K562 (cell line): ENCODE measurements at regions not wholly inside any gene's neighbourhood (a gene's known extent, or its start where the extent isn't known, plus 50 kb on each side); places are given as distances from the start of the nearest gene placed in this dataset.

Experiments
- ATAC-seq: fragments of 200-7000 bp; cut with Tn5 transposase; 3 replicates; pipeline ENCODE4 v1.9.1; 2020; ENCODE audit warnings: moderate library complexity
- BruUV-seq: library from RNA; stranded (reverse); fragments of 400-500 nt; replicated peaks from 2 replicates; lab custom pipeline; 2021; lab: Mats Ljungman, UMichigan
- CTCF ChIA-PET: fragments of 300-600 bp; formaldehyde crosslinking; extraction: SDS; loops from one replicate; lab custom pipeline; 2021; ENCODE audit warnings: low intra/inter-chr PET ratio; lab: Yijun Ruan, JAX
- POLR2A ChIA-PET: fragments of 300-600, 350-650 bp; sonication (Branson Sonifier 250); formaldehyde crosslinking; extraction: SDS; loops from one replicate; lab custom pipeline; 2021; ENCODE audit warnings: antibody characterized with exemption, inconsistent platforms; lab: Yijun Ruan, JAX
- DNase-seq, 4 experiments: peaks; one replicate each; pipeline versions ENCODE4 v3.0.0 to v3.0.0-alpha.2; 2011 to 2018; ENCODE audit warnings: low spot score in 3 of 4, mixed read lengths in 3 of 4; ENCODE audit errors: extremely low read depth in 1 of 4
- FAIRE-seq: peaks from 2 replicates; lab custom pipeline; 2011; peaks lifted over from hg19 to GRCh38; lab: Jason Lieb, UNC
- H2AFZ ChIP-seq: 2 replicates; pipeline ENCODE4 v1.6.0; 2011; ENCODE audit warnings: low read depth, low read length, control low read depth, inconsistent platforms
- H3K27ac ChIP-seq: fragments of 200-600 bp; 3 replicates; pipeline ENCODE4 v1.8.0; 2011; ENCODE audit warnings: low read depth, mild to moderate bottlenecking, control low read depth, inconsistent platforms, low read length, moderate library complexity, mixed read lengths; ENCODE audit errors: extremely low read depth
- H3K27me3 ChIP-seq, 2 experiments: fragments of 300-600 bp in 1 of 2; 2 replicates in 1 of 2; 3 replicates in 1 of 2; pipeline versions ENCODE4 v1.6.0 to v1.8.0; 2011; ENCODE audit warnings: inconsistent platforms in 2 of 2, low read length in 2 of 2, mild to moderate bottlenecking in 1 of 2, mixed read lengths in 1 of 2, moderate library complexity in 1 of 2; ENCODE audit not compliant: control insufficient read depth in 2 of 2, insufficient read depth in 2 of 2
- H3K36me3 ChIP-seq: fragments of 300-600 bp; 3 replicates; pipeline ENCODE4 v1.8.0; 2011; ENCODE audit warnings: mild to moderate bottlenecking, low read length, inconsistent platforms; ENCODE audit not compliant: control insufficient read depth, insufficient read depth
- H3K4me1 ChIP-seq, 2 experiments: fragments of 200-600 bp in 1 of 2; replicated peaks in 1 of 2; 2 replicates in 1 of 2; 3 replicates in 1 of 2; pipeline versions ENCODE4 v1.5.1 to v1.8.0; 2011; ENCODE audit warnings: inconsistent platforms in 2 of 2, low read length in 2 of 2, mild to moderate bottlenecking in 1 of 2, mixed read lengths in 1 of 2, moderate library complexity in 1 of 2; ENCODE audit not compliant: control insufficient read depth in 2 of 2, insufficient read depth in 2 of 2
- H3K4me2 ChIP-seq: 2 replicates; pipeline ENCODE4 v1.6.1; 2011; ENCODE audit warnings: low read length, control low read depth, inconsistent platforms, mixed read lengths; ENCODE audit not compliant: insufficient read depth
- H3K4me3 ChIP-seq: fragments of 200-600 bp; sonication (generic), shearing (Covaris generic); 2 replicates; pipeline ENCODE4 v1.5.1; 2016; ENCODE audit warnings: control low read depth, inconsistent platforms
- H3K79me2 ChIP-seq: fragments of 200-600 bp; 3 replicates; pipeline ENCODE4 v1.8.0; 2011; ENCODE audit warnings: low read length, inconsistent platforms; ENCODE audit not compliant: control insufficient read depth, insufficient read depth
- H3K9ac ChIP-seq, 2 experiments: 2 replicates each; pipeline versions ENCODE4 v1.6.0 to v1.6.1; 2011; ENCODE audit warnings: low read depth in 2 of 2, low read length in 2 of 2, control low read depth in 1 of 2, inconsistent platforms in 1 of 2, mild to moderate bottlenecking in 1 of 2, mixed read lengths in 1 of 2; ENCODE audit not compliant: insufficient read depth in 1 of 2
- H3K9me1 ChIP-seq: one replicate; pipeline ENCODE4 v1.6.0; 2011; ENCODE audit warnings: inconsistent platforms, mild to moderate bottlenecking, low read length, moderate library complexity; ENCODE audit not compliant: control insufficient read depth, insufficient read depth
- H3K9me3 ChIP-seq: replicated peaks from 2 replicates; pipeline ENCODE4 v1.5.1; 2011; ENCODE audit warnings: low read depth, low read length, inconsistent platforms; ENCODE audit not compliant: control insufficient read depth, insufficient read depth
- H4K20me1 ChIP-seq: replicated peaks from 2 replicates; pipeline ENCODE4 v1.6.1; 2011; ENCODE audit warnings: low read length, inconsistent platforms, mixed read lengths; ENCODE audit not compliant: control insufficient read depth, insufficient read depth
- BHLHE40 ChIP-seq: IDR thresholded peaks from 2 replicates; pipeline ENCODE4 v1.6.1; 2011; ENCODE audit warnings: low read length, improper control_type of control experiment
- NEUROD1 ChIP-seq: fragments of 150-350 bp; IDR thresholded peaks from 2 replicates; pipeline ENCODE4 v1.6.1; 2014; ENCODE audit warnings: borderline replicate concordance, low read length, low read depth; ENCODE audit not compliant: partially characterized antibody
- POLR2AphosphoS2 ChIP-seq: IDR thresholded peaks from 2 replicates; pipeline ENCODE4 v1.6.1; 2012; ENCODE audit warnings: low read length, improper control_type of control experiment
- RAD51 ChIP-seq: fragments of 450-650 bp; IDR thresholded peaks from 2 replicates; pipeline ENCODE4 v1.7.1; 2016; ENCODE audit warnings: low read depth, mild to moderate bottlenecking, borderline replicate concordance
- TRIM28 ChIP-seq: fragments of 450-650 bp; IDR thresholded peaks from 2 replicates; pipeline ENCODE4 v1.6.1; 2017
- WGBS: fragments of 100-300 bp; shearing (Covaris generic); methylation state at CpG from one replicate; pipeline ENCODE4 v1.1.6; 2016; ENCODE audit warnings: low coverage, mixed read lengths; ENCODE audit not compliant: insufficient coverage; ENCODE audit errors: missing lambda C conversion rate; 5-methylcytosine and 5-hydroxymethylcytosine counted together
- in situ Hi-C: fragments of 300-500 bp; cut with MboI; formaldehyde crosslinking; loops from 4 replicates; pipeline ENCODE4 v1.15.0; 2018; ENCODE audit warnings: inconsistent platforms, mixed read lengths
- intact Hi-C: fragments of 100-400 bp; cut with micrococcal nuclease; formaldehyde crosslinking; loops from 2 replicates; pipeline ENCODE4 v1.14.2; 2022
- TF ChIP-seq, protein P1 (sequence below): sonication (generic); formaldehyde crosslinking; IDR thresholded peaks from 2 replicates; pipeline ENCODE4 v1.5.0; 2020; ENCODE audit warnings: missing genetic modification reagents
- TF ChIP-seq, protein P2 (sequence below), 2 experiments: fragments of 450-650 bp in 1 of 2; IDR thresholded peaks; 2 replicates each; pipeline ENCODE4 v1.6.1; 2011 to 2017; ENCODE audit warnings: low read depth in 2 of 2, antibody characterized with exemption in 1 of 2, borderline replicate concordance in 1 of 2, low read length in 1 of 2, mild to moderate bottlenecking in 1 of 2, mixed read lengths in 1 of 2; ENCODE audit not compliant: control insufficient read depth in 1 of 2

GRCh38 chr2:65551528-65551927 is 119.1 kb upstream of the SPRED2 start:
- peaks cover 11 to 14% of the 10 kb centered on the region in 2 experiments; a peak in 4 of 5 replicates for H3K4me1 ChIP-seq
- no peaks in the 10 kb centered on the region for H3K27me3 ChIP-seq
- WGBS = 26% methylated on average over 7 of the region's 7 CpGs
- TF ChIP-seq, protein P1, sequence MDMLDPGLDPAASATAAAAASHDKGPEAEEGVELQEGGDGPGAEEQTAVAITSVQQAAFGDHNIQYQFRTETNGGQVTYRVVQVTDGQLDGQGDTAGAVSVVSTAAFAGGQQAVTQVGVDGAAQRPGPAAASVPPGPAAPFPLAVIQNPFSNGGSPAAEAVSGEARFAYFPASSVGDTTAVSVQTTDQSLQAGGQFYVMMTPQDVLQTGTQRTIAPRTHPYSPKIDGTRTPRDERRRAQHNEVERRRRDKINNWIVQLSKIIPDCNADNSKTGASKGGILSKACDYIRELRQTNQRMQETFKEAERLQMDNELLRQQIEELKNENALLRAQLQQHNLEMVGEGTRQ (CRISPR knock-in tag) = peak; percentile 80
- TF ChIP-seq NEUROD1 (no peak), POLR2AphosphoS2 (no peak), BHLHE40 (0 out of 2 replicates have a peak, but pooled peaks have one; percentile 40), RAD51 (peak; percentile 73; the same call in 1 of the 2 replicates), TRIM28 (no peak)
- TF ChIP-seq, protein P2, sequence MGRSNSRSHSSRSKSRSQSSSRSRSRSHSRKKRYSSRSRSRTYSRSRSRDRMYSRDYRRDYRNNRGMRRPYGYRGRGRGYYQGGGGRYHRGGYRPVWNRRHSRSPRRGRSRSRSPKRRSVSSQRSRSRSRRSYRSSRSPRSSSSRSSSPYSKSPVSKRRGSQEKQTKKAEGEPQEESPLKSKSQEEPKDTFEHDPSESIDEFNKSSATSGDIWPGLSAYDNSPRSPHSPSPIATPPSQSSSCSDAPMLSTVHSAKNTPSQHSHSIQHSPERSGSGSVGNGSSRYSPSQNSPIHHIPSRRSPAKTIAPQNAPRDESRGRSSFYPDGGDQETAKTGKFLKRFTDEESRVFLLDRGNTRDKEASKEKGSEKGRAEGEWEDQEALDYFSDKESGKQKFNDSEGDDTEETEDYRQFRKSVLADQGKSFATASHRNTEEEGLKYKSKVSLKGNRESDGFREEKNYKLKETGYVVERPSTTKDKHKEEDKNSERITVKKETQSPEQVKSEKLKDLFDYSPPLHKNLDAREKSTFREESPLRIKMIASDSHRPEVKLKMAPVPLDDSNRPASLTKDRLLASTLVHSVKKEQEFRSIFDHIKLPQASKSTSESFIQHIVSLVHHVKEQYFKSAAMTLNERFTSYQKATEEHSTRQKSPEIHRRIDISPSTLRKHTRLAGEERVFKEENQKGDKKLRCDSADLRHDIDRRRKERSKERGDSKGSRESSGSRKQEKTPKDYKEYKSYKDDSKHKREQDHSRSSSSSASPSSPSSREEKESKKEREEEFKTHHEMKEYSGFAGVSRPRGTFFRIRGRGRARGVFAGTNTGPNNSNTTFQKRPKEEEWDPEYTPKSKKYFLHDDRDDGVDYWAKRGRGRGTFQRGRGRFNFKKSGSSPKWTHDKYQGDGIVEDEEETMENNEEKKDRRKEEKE (IDR thresholded peaks at IDR 0.05; ENCODE audit: borderline replicate concordance in 1 of 2, control insufficient read depth in 1 of 2, low read depth in 2 of 2, low read length in 1 of 2) = no peak

More at GRCh38 chr2:65551528-65551927, 119.1 kb upstream of the SPRED2 start:
- Histone ChIP-seq H3K9me3 (no peaks in the 10 kb centered on the region), H3K9me1 (no peaks in the 10 kb centered on the region), H2AFZ (peak overlapping the region; percentile 72), H3K9ac (no peak overlapping the region), H3K36me3 (no peaks in the 10 kb centered on the region), H3K79me2 (no peaks in the 10 kb centered on the region), H3K27ac (no peak overlapping the region; the same call in 2 of the 3 replicates), H3K4me3 (no peak overlapping the region), H4K20me1 (no peaks in the 10 kb centered on the region), H3K4me2 (no peak overlapping the region; the same call in 1 of the 2 replicates)
- in situ Hi-C loops = no loop called here
- peak; percentile 54 to 74 (median 64) for DNase-seq
- intact Hi-C loops = loop anchor here (5.0 kb wide), 1 partner anchor 489 kb away; no protein-coding TSS in a partner anchor
- peak; percentile 89 for FAIRE-seq
- ATAC-seq = peak; percentile 72
- POLR2A ChIA-PET = interaction anchor here (1.5 kb wide), 1 partner anchor 9 kb away, joined by 8 read pairs; no protein-coding TSS in a partner anchor
- CTCF ChIA-PET = interaction anchor here (0.7 to 1.1 kb wide), 3 partner anchors 115 to 284 kb away, joined by 3 to 5 read pairs (median 3); no protein-coding TSS in a partner anchor
- no TSS peak for BruUV-seq
